Fibroblast of skin of abdomen (primary cell): ENCODE measurements at regions not wholly inside any gene's neighbourhood (a gene's known extent, or its start where the extent isn't known, plus 50 kb on each side); places are given as distances from the start of the nearest gene placed in this dataset.

Source experiments
- DNase-seq: peaks from one replicate; pipeline ENCODE4 v3.0.0-alpha.2; 2013

DNA sequence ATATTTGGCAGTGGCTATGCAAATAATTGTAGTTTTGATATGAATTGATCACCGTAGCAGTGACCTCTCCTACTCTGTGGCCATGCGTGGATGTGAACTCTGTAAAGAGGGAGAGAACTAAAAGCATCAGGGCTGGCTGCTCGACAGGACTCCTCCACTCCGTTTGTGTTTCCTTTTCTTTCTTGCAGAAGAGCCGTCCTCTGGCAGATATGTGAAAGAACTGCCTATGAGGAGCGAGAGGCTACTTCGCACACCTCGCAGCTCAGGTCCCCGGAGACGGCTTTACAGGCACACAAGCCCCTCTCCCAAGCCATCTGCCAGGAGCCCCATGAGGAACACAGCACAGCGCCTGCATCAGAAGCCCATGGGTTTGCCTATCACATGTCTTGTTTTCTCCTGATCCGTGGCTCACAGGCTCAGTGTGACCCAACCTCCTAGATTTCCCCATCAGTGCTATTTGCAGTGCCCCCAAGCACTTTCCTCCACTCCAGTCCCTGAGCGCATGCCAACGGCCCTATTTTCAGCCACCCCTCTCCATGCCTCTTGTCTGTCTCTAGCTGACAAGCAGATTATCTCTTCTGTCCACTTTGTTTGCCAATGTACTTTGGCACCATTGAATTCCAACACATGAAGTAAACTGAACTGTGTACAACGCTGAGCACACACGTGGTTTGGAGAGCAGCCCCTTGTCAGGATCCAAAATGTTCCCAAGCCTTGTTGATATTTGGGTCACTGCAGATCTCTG, 164.3 kb upstream of the AKR1E2 start:
- no peak for DNase-seq

DNA sequence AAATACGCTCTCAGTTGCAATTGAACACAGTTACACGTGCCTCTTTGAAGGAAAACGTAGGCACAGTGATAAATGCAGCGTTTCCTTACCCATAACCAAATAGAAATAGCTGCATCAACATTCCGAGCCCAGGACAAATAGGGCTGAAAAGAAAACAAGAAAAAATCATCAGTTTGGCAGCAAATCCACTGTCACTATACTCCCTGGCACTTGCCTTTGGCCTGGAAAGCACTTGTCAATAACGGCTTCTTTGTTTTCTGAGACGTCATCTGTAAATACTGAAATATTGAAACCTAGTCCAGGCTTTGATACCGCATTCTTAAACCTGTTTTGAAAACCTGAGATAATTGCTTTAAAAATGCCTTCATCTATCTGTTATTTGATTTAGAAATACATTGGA, 167.2 kb upstream of the AKR1E2 start:
- DNase-seq = no peak

DNA sequence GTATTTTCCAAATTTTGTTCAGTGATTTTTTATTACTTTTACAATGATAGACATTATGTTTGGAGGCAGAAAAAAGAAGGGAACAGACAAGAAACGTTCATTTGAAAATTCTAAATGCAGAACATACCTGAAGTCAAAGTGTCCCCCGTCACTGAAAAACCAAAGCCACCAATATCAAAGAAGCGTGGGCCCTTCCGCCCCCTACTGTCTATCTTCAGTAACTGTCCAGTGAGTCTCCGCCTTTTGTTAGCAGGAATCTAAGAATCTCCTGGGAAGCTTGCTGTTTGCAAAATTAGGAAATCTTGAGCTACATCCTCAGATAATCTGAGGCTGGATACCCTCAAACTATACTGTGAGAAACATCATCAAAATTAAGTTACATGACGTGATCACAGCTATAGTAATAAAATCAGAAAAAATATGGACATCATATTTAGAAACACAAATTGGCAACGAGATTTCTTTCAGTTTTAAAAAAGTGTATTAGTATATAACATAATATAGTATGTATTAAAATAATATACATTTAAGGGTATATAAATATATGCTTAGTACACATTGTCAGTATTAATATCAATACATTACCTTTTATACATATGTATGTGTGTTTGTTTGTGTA, 169.3 kb upstream of the AKR1E2 start:
- peak; percentile 59 for DNase-seq

DNA sequence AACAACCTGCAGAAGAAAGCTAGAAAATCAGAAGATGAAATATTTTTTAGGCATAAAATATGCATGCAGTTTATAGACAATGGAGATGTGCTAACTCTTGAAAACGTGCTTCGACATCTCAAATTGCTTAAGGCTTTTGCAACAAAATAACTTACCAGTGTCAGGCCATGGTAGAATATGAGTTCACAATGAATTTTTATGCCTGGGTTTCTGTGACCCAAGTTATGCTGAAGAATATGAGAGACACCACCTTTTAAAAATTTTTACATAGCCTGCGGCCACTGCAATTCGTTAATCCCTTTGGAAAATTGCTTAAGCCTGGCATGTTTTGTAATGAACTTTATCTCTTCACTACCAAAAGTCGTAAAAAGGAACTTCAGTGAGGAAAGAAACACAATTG, 170.1 kb upstream of the AKR1E2 start:
- DNase-seq = no peak

DNA sequence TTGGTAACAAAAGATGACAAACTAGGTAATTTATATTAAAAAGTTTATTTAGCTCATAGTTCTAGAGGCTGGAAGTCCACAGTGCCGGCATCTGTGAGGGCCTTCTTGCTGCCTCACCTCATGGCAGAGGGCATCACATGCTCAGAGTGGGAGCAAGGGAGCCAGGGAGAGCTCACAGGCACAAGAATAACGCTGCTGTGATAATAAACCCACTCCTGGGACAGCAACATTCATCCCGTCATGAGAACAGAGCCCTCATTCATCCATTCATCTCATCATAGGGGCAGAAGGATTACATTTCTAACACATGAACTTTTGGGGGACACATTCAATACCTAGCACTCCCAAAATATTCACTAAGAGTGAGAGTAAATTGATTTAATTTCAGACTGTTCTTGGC, 170.6 kb upstream of the AKR1E2 start:
- no peak for DNase-seq

DNA sequence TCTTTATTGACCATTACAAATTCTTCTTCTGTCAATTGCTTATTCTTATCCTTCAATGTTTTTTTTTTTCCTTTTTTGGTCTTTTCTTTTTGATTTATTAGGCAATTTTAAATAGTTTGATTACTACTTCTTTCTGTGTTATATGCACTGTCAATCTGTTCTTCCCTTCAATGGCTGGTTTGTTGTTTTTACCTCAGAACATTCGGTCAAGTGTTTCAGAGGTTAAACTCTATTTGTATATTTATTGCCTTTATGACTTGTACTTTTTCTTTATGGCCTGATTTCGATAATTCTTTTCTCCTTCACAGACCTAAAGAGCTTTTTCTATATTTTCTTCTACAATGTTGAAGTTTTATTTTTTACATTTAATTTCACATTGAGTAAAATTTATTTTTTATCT, 171.5 kb upstream of the AKR1E2 start:
- DNase-seq = no peak

DNA sequence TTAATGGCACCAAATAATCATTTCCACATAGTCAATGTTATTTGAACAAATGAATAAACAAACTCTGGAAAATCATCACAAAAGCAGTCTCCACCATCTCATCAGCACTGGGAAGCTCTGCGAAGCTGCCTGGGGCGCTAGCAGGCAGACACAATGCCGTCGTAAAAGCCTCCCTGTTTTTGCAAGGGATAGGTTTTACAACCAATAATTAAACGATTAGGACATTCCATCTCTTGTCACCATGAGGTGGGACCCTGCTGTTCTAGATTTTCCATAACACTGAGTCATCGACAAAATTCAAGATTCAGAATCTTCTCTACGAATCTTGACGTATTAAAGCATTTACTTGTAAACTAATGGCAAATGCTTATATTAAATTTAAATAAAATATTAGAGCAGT, 172.8 kb upstream of the AKR1E2 start:
- no peak for DNase-seq

DNA sequence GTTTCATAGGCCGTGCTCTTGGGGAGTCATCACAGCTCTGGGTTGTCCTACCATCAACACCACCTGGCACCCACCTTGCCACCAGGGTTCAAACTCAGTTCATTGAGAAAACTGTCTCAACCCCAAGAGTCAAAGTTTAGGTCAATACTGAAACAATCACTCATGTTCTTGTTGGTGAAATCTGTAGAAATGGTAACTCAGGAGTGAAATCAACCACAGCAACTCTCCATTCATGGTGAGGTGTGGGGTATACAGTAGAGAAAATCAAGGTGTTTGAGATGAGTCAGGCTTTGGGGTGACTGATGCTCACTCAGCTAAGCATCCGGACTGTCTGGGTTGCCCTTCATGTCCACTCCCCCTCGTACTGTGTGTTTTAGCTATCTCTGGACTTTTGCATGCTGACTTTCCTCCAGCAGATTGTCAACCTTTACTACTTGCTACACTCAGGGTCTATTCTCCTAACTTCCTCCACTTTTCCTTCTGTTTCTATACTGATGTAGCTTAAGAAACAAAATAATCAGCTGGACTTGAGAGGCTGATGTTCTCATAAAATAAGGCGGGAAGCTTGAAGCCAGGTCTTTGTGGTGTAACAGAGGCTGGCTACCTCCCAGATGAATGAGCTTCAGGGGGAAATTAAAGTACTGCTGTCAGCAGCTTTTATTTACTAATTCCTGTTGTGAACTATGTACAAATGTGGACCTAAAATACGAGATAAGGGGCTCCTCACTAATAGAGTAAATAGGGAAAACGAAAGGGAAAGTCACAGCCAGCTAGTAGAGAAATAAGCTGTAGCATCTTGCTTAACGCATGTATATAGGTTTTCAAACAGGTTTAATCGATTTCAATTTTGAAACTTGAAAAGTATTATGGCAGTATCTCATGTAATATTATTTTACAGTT, 173.6 kb upstream of the AKR1E2 start:
- no peak for DNase-seq

DNA sequence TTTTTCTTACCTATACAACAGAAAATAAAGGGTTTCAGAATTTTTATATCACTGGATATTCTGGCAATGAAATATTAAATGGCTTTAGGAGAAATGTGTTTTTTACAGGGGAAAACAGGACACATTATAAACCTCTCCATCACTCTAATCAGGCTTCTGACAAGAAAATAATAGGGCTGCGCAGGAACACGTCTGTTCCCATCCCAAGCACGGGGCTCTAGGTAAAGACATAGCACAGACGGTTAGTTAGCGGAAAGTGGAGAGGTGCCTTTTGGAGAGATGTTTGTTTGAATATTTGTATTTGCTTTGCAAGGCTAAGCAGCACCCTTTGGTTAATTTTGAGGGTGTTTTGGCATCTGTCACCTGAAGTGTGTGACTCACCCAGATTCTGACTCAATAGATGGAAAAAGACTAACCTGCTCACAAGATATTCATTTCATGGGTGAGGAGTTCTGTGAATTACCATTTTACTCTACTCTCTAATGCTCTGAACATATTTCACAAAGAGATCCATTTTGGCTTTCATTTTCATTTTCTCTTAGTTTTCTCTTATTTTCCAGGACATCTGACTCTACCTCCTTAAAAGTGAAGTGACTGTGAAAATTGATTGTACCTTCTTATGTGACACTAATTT, 174.5 kb upstream of the AKR1E2 start:
- DNase-seq = no peak

DNA sequence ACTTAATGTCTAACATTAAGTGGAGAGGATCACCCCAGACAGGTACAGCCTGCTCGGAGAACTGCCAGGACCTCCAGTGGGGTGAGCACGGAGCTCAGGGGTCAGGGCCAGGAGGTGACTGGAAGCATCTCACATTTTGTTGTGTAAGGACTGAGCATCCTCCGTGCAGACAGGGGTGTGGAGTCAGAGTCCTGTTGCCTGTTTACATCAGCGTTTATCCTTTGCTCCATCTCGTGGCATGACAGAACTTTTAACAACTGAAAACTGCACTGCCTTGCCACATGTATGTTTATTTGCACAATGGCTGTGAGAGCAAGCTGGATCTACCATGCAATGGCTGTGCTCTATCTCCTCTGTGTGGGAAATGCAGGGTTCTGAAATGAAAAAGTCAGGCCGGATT, 175.4 kb upstream of the AKR1E2 start:
- DNase-seq = peak; percentile 37

DNA sequence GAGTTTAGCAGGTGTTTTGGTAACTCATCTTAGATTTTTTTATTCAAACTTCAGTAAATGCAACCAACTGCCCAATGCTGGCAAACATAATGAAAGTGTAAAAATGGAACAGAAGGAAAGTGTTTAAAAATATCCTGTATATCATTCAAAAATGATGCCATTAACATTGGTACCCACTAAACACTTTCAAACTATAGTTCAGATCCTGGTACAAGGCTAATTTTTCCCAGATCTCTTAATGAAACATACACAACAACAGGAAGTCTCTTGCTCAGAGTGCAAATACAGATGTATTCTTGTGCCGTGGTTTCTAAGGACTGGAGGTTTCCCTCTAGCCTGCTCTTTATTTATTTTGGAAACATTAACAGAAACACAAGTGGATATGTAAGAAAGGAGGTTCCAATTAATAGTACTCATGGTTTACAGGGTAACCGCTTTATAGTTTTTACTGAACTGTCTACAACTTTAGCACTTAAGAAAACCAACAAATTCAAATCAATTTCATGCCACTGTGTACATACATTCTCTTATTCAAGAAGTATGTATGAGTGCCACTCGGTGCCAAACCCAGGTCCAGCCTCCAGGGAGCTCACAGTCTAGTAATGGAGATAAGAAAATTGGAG, 176.0 kb upstream of the AKR1E2 start:
- DNase-seq = no peak

DNA sequence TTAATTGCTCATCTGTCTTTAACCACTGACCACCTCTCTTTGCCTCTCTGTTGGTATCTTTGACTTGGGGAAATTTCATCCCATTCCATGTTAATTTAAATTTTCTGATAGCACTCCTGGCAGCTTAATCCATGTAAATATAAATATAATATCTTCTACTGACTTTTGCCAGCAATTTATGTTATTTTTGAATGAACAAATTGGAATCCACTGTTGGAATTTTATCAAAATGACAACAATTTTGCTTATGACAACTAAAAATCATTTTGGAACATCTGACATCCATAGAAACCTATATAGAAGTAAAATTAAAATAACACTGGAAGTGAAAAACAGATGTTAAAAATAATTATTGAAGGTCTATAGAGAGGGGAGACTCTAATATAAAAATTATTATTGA, 176.5 kb upstream of the AKR1E2 start:
- no peak for DNase-seq

DNA sequence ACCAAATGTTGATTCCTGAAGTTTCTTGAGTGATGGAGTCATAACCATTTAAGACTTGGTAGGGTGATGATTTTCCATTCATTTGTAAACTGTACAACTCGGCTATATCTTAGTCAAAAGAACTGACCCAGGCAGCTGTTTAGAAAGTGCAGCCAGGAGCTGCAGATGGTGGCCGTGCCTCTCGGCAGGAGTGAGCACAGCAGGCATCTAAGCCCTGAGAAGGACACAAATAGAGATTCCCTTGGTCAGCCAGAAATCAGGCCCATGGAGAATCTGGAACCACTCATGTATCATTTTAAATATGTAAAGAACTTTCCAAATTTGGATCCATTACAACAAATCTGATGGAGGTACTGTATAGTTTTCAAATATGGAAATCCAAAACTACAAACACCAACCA, 177.0 kb upstream of the AKR1E2 start:
- no peak for DNase-seq

DNA sequence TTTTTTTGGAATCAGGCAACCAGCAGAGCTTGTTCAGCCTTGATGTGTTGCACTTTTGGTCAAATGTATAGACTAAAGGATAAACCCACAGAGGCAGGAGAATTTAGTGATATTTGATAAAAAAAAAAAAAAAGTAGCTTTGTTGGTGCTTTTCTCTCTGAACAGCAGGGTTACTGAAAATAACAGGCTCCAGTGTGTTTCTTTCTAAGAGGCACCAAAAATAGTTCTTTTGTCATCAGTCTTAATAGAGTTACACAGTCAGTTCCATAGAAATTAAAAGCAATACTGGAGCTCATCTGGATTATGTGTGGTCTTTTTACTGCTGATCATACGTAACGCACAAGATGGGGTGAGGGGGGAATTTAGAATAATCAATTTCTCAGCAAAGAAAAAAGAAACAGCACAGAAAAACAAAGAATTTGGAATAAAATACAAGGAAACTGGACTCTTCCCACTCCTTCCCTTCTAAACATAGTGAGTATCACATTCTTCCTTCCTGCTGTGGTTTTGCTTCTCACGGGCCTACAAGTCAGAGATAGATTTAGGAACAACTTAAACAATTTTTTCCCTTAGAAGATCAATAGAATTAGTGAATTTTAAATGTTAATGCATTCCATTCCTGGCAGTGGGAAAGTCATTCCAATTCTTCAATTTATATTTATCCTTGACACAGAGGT, 178.8 kb upstream of the AKR1E2 start:
- no peak for DNase-seq

DNA sequence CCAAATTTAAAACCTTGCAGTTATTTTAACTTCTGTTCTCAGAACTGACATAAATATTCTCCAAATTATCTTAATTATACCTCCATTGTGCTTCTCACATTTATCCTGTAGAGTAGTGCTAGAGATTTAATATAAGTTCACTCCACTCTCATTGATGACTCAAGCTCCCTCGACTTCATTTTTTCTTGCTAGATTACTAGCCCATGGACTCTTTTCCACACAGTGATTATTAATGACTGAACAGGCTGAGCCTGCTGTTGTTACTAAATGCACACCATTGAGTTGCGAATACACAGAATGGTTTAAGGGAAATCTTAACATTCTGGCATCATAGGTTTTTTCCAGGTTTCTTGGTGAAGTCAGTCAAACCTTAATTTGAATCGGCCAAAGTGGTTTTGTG, 179.5 kb upstream of the AKR1E2 start:
- peak; percentile 30 for DNase-seq

DNA sequence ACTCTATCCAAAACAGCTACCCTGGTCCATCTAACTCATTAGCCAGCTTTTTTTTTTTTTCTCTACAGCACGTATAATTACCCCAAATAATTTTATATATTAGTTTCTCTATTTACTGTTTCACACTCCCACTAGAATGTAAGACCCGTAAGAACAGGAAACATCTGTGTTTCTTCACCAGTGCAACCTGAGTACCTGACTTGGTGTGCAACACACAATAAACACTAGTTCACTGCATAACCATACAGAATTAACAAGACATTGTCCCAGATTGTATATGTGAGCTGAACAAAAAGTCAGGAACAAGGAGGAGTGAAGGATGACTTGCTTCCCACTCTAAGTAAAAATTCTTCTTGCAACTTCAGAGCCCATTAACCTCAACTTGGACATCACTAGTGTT, 180.2 kb upstream of the AKR1E2 start:
- no peak for DNase-seq

DNA sequence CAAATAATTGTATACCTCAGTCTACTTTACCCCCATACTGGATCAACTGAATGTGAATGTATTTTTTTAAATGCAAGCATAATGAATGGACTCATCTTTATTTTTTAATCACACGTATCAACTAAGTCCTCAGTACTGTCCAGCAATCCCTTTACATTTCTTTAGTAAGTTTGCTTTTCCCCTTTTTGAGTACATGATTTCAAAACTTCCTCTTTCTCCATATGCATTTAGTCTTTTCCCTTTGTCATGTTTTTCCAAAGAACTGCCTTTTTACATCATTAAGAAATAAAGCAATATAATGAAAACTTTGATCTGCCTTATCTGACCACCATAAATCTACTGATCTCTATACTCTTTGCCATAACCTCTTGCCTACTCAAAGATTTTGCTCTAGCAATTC, 182.5 kb upstream of the AKR1E2 start:
- no peak for DNase-seq

DNA sequence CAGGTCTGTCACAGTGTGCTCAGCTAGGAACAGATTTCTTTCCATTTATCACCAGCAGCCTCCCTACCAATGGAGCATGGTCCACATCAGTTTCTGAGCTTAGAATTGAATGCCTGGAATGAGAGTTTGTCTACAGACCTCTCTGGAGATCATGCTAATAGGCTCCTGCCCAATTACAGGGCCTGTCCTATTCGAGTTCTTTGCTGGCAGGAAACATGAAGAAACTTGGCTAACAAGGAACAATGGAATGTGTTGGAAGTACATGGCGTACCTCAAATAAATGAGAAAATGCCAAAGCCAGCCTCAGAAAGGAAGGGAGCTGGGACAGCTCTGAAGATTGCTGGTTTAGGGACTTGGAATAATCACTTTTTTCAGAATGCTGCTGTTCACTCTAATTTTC, 186.0 kb upstream of the AKR1E2 start:
- DNase-seq = no peak

DNA sequence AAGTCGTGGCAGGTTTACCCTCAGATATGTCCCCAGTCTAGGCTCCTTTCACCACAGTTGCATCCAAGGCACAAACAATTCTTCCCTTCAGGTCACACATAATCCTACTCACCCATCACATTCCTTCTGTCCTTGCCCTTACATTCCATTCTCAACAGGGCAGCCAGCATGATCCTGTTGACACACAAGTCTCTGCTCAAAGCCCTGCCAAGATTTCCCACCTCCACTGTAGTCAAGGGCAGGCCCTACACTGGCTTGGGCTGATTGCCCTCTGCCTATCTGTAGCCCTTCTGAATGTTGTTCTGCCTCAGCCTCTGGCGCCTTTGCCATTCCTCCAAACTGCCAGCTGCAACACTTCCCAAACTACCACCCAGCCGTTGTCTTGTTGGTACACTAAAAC, 187.9 kb upstream of the AKR1E2 start:
- no peak for DNase-seq

DNA sequence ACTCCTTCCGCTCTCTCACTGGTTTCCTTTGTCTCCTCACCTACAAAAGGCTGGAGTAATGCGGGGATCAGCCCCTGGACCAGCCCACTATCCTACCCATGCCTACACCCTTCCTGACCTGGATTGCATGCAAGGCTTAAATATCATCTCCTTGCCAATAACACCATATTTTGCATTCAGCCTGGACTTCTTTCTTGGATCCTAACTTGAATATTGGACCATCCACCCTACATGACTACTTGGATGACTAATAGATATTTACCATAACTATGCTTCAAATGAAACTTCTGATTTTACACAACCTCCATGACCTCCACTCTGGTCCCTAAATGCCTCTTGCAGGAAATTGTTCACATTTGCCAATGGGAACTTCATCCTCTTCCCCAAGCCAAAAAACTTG, 188.3 kb upstream of the AKR1E2 start:
- DNase-seq = no peak

DNA sequence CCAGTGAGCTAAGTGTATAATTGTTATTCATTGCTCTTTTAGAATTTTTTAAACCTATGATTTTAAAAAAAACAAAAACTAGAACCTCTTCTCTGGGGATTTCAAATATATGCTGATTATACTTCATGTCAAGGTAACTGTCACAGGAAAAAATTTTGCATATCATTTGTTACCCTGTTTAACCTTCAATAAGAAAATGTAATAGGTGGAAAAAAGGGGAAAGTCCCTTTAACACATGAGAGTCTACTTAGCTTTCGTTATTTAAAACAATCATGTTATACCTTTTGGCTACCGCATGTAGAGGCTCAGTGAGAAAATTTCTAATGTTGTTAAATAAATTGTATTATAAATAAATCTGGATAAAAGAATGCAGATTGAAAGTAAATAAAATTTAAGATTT, 190.1 kb upstream of the AKR1E2 start:
- DNase-seq = no peak

DNA sequence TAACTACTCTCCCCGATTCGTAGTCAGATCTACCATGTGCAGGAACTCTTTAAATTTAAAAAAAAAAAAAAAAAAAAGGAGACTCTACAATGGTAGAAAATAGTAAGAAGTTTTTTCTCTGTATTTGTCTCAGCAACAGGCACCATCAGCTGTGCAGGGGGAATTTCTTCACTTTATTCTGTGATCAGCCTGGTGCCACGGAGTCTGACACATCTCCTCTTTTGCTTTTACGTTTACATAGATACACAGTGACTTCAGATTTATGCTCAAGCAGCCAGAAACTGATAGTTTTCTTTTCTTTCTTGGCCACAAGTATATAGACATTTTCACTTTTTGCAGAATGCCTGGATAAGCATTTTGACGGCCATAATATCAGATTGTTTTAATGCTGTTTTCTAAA, 190.6 kb upstream of the AKR1E2 start:
- no peak for DNase-seq
